ENCODE measurements at regions not wholly inside any gene's neighbourhood (a gene's known extent, or its start where the extent isn't known, plus 50 kb on each side); places are given as distances from the start of the nearest gene placed in this dataset.
"Not testable (repeated sequence)": the region's sequence is repeated elsewhere in the genome, so short reads cannot be mapped to it uniquely, and the experiment has no call there.

DNA sequence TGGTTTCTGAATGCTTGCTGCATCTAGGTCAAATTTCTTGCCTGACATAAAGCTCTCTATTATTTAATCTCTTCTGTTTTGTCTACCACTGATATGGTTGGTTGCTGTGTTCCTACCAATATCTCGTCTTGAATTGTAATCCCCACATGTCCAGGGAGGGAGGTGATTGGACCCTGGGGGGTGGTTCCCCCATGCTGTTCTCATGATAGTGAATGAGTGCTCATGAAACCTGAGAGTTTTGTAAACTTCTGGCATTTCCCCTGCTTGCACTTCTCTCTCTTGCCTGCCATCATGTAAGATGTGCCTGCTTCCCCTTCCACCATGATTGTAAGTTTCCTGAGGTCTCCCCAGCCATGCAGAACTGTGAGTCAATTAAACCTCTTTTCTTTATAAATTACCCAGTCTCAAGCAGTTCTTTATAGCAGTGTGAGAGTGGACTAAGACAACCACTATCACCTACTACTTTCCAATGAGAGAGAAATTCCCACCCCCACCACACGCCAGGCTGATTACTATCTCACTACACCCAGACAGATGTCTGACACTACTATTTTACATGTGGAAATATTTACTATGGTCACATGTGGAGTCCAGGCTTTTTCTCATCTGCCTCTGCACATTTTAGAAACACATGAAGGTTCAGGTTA is 69.2 kb upstream of the ATP2B1 start:
- Mint-ChIP-seq H3K4me3 (no peak overlapping the region), H3K27ac (no peak overlapping the region), H3K36me3 (ENCODE audit: low read depth) (no peaks in the 10 kb centered on the region), H3K27me3 (ENCODE audit: low read depth) (no peaks in the 10 kb centered on the region), H3K9me3 (peaks cover 3% of the 10 kb centered on the region), H3K4me1 (ENCODE audit: low read depth) (no peaks in the 10 kb centered on the region)

DNA sequence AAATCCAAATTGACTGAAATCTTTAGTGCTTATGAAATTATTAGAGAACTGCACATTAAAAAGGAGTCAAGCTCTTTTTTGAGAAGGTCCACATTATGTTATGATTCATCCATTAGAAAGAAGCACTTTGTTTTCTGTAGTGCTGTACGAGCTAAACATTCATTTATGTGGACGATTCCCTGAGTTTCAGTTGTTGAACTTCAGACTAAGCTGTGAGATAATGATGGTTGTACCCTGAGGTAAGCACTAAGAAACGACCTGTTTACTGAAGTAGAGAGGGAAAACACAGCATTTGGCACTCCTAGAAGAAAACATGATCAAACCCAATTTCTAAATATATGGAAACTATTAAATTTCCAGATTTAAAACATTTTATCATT is 67.3 kb upstream of the ATP2B1 start:
- H3K27me3 Mint-ChIP-seq (ENCODE audit: low read depth), result no peaks in the 10 kb centered on the region
- no peak overlapping the region for H3K4me3 Mint-ChIP-seq
- H3K27ac Mint-ChIP-seq, result no peak overlapping the region
- H3K4me1 Mint-ChIP-seq (ENCODE audit: low read depth), result no peaks in the 10 kb centered on the region
- H3K36me3 Mint-ChIP-seq (ENCODE audit: low read depth), result no peaks in the 10 kb centered on the region
- peaks cover 7% of the 10 kb centered on the region for H3K9me3 Mint-ChIP-seq

DNA sequence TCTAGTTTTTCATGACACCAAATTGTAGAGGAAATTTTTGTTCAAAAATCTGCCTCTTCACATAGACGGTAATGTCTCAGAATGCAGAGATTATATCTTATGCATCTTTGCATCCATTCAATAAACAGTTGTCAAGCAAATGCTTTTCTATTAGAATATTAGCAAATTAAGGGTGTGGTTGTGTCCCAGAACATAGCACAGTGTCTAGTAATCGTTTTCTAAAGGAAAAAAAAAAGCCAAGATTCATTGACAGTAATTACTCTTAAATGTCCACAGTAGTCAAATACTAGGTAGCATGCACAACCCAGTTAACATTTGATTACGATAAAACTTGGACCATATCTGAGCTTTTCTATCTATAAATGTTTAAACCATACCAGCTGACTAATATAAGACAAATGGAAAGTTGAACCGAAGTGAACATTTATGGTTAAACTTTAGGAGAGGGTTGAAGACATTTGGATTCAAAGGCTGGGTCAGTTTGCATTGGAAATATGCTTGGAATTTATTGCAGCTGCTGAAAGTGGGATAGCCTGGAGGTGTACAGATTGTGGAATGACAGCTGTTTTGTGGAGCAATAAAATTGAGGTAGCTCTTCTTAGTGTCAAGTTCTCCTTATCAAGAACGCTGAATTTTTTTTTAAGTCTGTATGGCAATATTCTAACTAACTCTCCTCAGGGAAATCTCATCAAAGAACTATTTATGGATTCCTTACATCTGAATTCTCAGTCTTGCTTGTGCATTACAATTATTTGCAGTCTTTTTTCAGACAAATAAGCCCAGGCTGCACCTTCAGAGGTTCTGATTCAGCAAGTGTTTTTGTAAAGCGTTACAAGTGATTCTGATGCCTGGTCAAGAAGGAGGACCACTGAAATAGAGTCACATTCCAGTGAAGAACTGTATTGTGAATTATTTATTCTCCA is 66.7 kb upstream of the ATP2B1 start:
- H3K4me1 Mint-ChIP-seq (ENCODE audit: low read depth), result no peaks in the 10 kb centered on the region
- H3K36me3 Mint-ChIP-seq (ENCODE audit: low read depth), result no peaks in the 10 kb centered on the region
- H3K9me3 Mint-ChIP-seq, result peaks cover 7% of the 10 kb centered on the region
- H3K4me3 Mint-ChIP-seq, result no peak overlapping the region
- no peak overlapping the region for H3K27ac Mint-ChIP-seq
- no peaks in the 10 kb centered on the region for H3K27me3 Mint-ChIP-seq (ENCODE audit: low read depth)

DNA sequence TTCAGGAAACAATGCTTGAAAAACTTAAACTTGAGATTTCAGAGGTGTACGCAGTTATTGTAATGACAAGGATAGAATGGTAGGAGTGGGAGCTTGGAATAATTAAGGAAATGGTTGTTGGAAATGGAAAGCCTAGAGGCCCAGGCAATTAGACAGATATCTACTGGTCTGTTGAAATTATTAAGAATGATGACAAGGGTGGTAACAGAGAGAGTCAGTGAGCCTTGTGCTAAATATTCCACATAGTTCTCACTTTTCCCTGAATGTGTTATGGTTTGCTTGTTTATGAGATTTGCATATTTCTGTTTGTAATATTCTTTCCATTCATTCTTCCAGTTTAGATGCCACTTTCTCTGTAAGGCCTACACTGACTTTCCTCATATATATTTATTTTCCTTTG is 66.0 kb upstream of the ATP2B1 start:
- Mint-ChIP-seq H3K27me3 (ENCODE audit: low read depth) (no peaks in the 10 kb centered on the region), H3K4me3 (no peak overlapping the region), H3K4me1 (ENCODE audit: low read depth) (no peaks in the 10 kb centered on the region), H3K9me3 (peaks cover 7% of the 10 kb centered on the region), H3K36me3 (ENCODE audit: low read depth) (no peaks in the 10 kb centered on the region), H3K27ac (no peak overlapping the region)

DNA sequence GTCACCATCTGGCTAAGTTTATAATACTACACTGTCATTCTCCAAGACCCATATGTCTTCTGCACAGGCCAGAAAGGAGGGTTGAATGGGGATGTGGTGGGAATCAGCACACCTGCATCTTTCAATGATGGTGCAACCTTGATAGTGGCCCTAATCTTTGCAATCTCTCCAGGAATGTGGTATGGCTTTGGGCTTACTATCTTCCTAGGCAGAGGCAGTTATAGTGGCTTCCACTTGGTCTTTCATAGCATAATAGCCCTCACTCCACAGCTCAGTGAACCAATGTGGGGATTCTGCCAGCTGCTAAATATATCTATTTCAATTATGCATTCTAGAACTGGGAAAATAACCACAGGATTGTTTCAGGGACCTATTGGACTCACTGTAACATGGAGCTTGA is 61.8 kb upstream of the ATP2B1 start:
- Mint-ChIP-seq H3K36me3 (ENCODE audit: low read depth) (no peaks in the 10 kb centered on the region), H3K27me3 (ENCODE audit: low read depth) (no peaks in the 10 kb centered on the region), H3K4me3 (no peak overlapping the region), H3K4me1 (ENCODE audit: low read depth) (peaks cover 3% of the 10 kb centered on the region), H3K9me3 (peaks cover 7% of the 10 kb centered on the region), H3K27ac (no peak overlapping the region)

DNA sequence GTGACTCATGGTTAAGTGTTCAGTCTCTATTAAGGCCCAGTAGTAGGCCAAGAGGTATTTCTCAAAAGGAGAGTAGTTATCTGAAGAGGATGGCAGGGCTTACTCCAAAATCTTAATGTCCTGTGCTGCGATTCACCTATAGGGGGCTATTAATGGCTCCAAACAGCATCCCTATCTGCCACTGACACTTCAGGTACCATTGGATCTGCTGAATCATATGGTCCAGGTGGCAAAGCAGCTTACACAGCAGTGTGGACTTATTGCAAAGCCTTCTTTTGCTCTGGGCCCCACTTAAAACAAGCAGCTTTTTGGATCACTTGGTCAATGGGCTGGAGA is 60.8 kb upstream of the ATP2B1 start:
- Mint-ChIP-seq H3K36me3 (ENCODE audit: low read depth) (no peaks in the 10 kb centered on the region), H3K27ac (no peak overlapping the region), H3K27me3 (ENCODE audit: low read depth) (no peaks in the 10 kb centered on the region), H3K4me1 (ENCODE audit: low read depth) (peaks cover 3% of the 10 kb centered on the region), H3K9me3 (peaks cover 7% of the 10 kb centered on the region), H3K4me3 (no peak overlapping the region)

DNA sequence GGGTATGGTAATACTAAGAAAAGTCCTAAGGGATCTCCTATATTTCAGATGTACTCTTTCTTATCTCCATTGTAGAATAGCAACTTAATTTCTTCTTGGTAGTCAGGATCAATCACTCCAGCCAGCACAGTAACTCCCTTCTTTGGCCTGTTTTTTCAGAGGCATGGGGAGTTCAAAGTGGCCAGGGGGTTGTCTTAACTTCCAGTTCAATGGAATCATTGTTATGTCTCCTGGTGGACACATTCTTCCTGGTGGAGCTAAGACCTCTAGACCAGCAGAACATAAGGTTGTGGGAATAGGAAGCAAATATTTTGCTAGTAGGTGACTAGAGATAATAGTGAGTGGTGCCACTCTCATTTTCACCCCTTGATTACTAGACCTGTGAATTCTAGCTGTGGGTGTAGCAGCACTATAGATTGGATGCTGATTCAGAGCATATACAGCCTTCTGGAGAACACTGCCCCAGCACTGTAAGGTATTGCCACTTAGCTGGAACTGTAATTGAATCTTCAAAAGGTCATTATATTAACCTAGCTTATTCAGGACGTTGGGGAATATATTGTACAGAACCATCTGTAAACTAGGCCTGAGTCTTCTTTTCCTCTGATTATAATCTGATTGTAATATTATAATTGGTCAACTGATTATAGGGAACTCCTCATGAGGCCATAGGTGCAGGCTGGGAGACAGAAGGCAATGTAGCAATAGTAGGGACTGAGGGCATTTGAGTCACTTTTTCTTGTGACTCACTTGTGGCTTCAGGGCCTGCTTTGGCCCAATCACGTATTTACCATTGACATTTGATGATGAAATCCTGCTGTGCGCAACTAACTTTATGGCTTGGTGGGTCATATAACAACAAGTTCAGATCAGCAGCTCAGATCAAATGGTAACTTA is 60.2 kb upstream of the ATP2B1 start:
- Mint-ChIP-seq H3K36me3 (ENCODE audit: low read depth) (no peaks in the 10 kb centered on the region), H3K27ac (no peak overlapping the region), H3K4me1 (ENCODE audit: low read depth) (peaks cover 3% of the 10 kb centered on the region), H3K9me3 (peaks cover 11% of the 10 kb centered on the region), H3K27me3 (ENCODE audit: low read depth) (no peaks in the 10 kb centered on the region), H3K4me3 (no peak overlapping the region)

DNA sequence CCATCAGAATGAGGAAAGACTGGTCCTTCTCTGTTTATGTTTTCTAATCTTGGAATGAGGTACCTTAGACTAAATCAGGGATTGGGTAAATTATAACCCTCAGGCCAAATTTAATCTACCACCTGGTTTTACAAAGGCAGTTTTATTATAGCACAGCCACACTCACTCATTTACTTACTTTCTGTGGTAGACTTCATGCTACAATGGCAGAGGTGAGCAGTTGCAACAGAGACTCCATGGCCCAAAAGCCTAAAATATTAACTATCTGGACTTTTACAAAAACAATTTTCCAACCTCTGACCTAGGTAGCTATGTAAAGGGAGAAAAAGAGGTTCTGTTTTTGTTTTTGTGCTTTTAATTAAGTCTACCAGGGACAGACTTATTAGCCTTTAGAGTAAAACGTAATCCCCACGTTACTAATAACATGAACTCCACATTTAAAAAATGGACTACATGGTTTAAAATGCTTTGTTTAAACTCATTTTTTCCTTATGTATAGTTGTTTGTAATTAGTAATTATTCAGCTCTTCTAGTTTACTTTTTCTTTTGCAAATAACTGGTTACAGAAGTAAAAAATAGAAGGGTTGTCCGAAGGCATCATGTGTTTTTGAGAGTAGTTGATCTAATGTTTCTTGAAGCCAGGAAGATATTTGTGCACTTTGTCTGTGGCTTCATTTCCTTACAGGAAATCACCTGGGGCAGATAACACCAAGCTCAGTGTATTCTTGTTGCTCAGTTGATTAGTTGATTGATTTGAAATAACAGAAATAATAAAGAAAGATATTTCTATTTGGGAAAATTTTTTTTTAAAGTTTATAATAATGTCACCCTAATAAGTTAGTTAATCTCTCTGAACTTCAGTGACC is 57.6 kb upstream of the ATP2B1 start:
- Mint-ChIP-seq H3K27me3 (ENCODE audit: low read depth) (no peaks in the 10 kb centered on the region), H3K4me3 (no peak overlapping the region), H3K36me3 (ENCODE audit: low read depth) (no peaks in the 10 kb centered on the region), H3K27ac (no peak overlapping the region), H3K4me1 (ENCODE audit: low read depth) (peaks cover 3% of the 10 kb centered on the region), H3K9me3 (peaks cover 9% of the 10 kb centered on the region)

DNA sequence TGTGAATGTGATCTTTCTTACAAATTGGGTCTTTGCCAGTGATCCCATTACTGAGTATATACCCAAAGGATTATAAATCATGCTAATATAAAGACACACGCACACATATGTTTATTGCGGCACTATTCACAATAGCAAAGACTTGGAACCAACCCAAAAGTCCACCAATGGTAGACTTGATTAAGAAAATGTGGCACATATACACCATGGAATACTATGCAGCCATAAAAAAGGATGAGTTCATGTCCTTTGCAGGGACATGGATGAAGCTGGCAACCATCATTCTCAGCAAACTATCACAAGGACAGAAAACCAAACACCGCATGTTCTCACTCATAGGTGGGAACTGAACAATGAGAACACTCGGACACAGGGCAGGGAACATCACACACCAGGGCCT is 55.5 kb upstream of the ATP2B1 start:
- H3K27me3 Mint-ChIP-seq (ENCODE audit: low read depth); H3K36me3 Mint-ChIP-seq (ENCODE audit: low read depth); H3K27ac Mint-ChIP-seq; H3K4me1 Mint-ChIP-seq (ENCODE audit: low read depth); H3K4me3 Mint-ChIP-seq; H3K9me3 Mint-ChIP-seq: not testable (repeated sequence)

DNA sequence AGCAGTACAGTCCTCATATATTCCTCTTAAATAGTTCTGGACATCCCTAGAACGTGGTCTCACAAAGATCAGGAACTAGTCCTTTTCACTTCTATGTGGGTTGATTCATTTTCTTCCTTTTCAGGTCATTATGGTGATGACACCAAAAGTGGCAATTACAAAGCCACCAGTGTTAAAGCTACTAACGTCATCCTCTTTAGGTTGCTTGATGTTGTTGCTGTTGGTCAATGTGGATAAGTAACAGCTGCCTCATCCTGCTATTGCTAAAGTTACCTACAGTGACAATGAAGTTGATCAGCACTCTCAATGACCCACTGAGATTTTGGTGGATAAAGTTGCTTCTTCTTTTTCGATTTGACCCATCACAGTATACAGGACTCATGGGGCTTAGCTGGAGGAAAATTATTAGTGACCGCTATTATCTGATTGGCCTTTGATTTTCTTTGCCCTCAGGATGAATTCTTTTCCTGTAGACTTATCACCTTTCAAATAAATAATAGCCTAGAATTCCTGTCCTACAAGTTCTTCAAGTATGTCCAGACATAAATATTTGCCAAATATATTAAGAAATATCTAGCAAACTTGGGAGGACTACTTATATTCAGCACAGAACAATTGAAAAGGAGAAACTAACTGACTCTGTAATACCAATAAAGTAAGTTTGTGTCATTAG is 54.0 kb upstream of the ATP2B1 start:
- no peak overlapping the region for H3K4me3 Mint-ChIP-seq
- peaks cover 5% of the 10 kb centered on the region for H3K4me1 Mint-ChIP-seq (ENCODE audit: low read depth)
- no peak overlapping the region for H3K27ac Mint-ChIP-seq
- peaks cover 7% of the 10 kb centered on the region for H3K9me3 Mint-ChIP-seq
- peaks cover 2% of the 10 kb centered on the region for H3K36me3 Mint-ChIP-seq (ENCODE audit: low read depth)
- no peaks in the 10 kb centered on the region for H3K27me3 Mint-ChIP-seq (ENCODE audit: low read depth)

DNA sequence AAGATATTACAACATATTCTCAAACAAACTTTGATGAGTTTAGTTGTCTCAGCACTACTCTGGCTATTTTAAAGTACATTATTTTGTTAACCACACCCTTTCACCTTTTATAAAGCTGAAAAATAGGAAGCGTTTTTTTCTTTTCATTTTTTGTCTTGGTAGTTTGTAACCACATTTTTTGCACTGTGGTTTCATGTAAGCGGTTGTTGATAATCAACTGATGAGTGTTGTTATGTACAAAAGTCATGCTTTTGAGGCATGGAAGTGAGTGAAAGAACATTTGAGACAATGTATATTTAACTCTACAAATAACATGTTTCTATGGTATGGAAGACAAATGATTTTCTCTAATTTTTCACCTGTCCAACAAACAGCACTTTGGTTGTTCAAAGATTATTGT is 52.1 kb upstream of the ATP2B1 start:
- H3K36me3 Mint-ChIP-seq (ENCODE audit: low read depth), result peaks cover 9% of the 10 kb centered on the region
- H3K27me3 Mint-ChIP-seq (ENCODE audit: low read depth), result no peaks in the 10 kb centered on the region
- no peak overlapping the region for H3K4me3 Mint-ChIP-seq
- peaks cover 17% of the 10 kb centered on the region for H3K4me1 Mint-ChIP-seq (ENCODE audit: low read depth)
- peaks cover 7% of the 10 kb centered on the region for H3K9me3 Mint-ChIP-seq
- no peak overlapping the region for H3K27ac Mint-ChIP-seq

Data from T-helper 1 cell treated with Interleukin-12 subunit alpha and Interleukin-12 subunit beta and Interleukin-4 antibody, amounts not matched to agents 30 μg/mL and 1 μg/mL, for 36 hours (primary cell).